ENCODE measurements at regions not wholly inside any gene's neighbourhood (a gene's known extent, or its start where the extent isn't known, plus 50 kb on each side); places are given as distances from the start of the nearest gene placed in this dataset.

GRCh38 chr7:21175714-21176113, 252.2 kb upstream of the SP4 start:
- Histone ChIP-seq H3K9me3 (no peaks in the 10 kb centered on the region), H3K27ac (no peak overlapping the region), H3K27me3 (peaks cover 3% of the 10 kb centered on the region), H3K4me1 (no peaks in the 10 kb centered on the region), H3K36me3 (no peaks in the 10 kb centered on the region), H3K4me3 (no peak overlapping the region)
- TF ChIP-seq EP300 (IDR thresholded peaks at IDR 0.05), result no peak
- TF ChIP-seq, protein P1, sequence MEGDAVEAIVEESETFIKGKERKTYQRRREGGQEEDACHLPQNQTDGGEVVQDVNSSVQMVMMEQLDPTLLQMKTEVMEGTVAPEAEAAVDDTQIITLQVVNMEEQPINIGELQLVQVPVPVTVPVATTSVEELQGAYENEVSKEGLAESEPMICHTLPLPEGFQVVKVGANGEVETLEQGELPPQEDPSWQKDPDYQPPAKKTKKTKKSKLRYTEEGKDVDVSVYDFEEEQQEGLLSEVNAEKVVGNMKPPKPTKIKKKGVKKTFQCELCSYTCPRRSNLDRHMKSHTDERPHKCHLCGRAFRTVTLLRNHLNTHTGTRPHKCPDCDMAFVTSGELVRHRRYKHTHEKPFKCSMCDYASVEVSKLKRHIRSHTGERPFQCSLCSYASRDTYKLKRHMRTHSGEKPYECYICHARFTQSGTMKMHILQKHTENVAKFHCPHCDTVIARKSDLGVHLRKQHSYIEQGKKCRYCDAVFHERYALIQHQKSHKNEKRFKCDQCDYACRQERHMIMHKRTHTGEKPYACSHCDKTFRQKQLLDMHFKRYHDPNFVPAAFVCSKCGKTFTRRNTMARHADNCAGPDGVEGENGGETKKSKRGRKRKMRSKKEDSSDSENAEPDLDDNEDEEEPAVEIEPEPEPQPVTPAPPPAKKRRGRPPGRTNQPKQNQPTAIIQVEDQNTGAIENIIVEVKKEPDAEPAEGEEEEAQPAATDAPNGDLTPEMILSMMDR (IDR thresholded peaks at IDR 0.05), result no peak
- no peak for TF ChIP-seq POLR2AphosphoS5 (IDR thresholded peaks at IDR 0.05)
- no peak for TF ChIP-seq POLR2A (IDR thresholded peaks at IDR 0.05)
- no peak for DNase-seq (ENCODE audit: low spot score in 2 of 2)
- WGBS, result 79% methylated on average over 1 of the region's 1 CpG

DNA sequence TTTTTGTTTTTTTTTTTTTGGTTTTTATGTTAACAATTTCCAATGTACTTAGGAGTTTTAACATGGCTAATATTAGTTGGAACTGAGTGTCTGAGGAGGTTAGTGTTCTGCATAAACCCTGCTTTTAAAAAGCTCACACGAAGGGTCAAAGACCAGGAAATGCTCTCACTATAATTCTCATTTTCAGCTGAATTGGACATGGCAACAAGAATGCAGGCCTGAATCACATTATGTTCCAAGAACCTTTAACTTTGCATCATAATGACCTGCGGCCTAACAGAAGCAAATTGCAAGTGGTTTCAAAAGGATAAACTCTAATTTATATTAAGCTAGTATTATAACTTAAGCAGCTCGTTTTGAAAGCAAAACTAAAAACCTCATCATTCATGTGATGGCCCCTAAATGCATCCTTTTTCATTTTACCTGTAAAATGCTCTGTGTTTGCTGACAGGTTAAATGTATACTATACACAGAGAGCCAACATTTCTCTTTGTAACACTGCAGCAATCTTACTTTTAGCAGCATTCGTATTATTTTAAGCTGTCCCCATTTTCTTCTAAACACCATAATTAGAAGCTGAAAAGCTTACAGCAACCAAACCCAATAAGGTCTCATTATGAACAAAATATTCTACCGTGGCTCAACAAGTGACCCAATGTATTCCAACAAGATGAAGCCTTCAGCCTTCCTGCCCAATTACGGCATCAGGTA, 242.8 kb upstream of the SP4 start:
- no peak overlapping the region for H3K27ac ChIP-seq
- TF ChIP-seq POLR2A (IDR thresholded peaks at IDR 0.05) (no peak), EP300 (IDR thresholded peaks at IDR 0.05) (no peak), POLR2AphosphoS5 (IDR thresholded peaks at IDR 0.05) (no peak)
- TF ChIP-seq, protein P1 (IDR thresholded peaks at IDR 0.05), result no peak
- H3K27me3 ChIP-seq, result no peaks in the 10 kb centered on the region
- 68% methylated on average over 6 of the region's 6 CpGs for WGBS
- no peak overlapping the region for H3K4me3 ChIP-seq
- no peak for DNase-seq (ENCODE audit: low spot score in 2 of 2)
- H3K36me3 ChIP-seq, result no peaks in the 10 kb centered on the region
- no peaks in the 10 kb centered on the region for H3K9me3 ChIP-seq
- no peaks in the 10 kb centered on the region for H3K4me1 ChIP-seq

GRCh38 chr7:21185653-21186265, 242.1 kb upstream of the SP4 start:
- no peaks in the 10 kb centered on the region for H3K27me3 ChIP-seq
- TF ChIP-seq POLR2A (IDR thresholded peaks at IDR 0.05), result no peak
- TF ChIP-seq EP300 (IDR thresholded peaks at IDR 0.05), result no peak
- TF ChIP-seq, protein P1 (IDR thresholded peaks at IDR 0.05), result no peak
- no peak for TF ChIP-seq POLR2AphosphoS5 (IDR thresholded peaks at IDR 0.05)
- no peaks in the 10 kb centered on the region for H3K4me1 ChIP-seq
- no peak overlapping the region for H3K27ac ChIP-seq
- 78% methylated on average over 6 of the region's 6 CpGs for WGBS
- no peak for DNase-seq (ENCODE audit: low spot score in 2 of 2)
- H3K4me3 ChIP-seq, result no peak overlapping the region
- H3K9me3 ChIP-seq, result no peaks in the 10 kb centered on the region
- H3K36me3 ChIP-seq, result no peaks in the 10 kb centered on the region

GRCh38 chr7:21191321-21192073, 236.4 kb upstream of the SP4 start:
- Histone ChIP-seq H3K9me3 (no peaks in the 10 kb centered on the region), H3K27ac (no peak overlapping the region), H3K27me3 (no peaks in the 10 kb centered on the region), H3K36me3 (no peaks in the 10 kb centered on the region), H3K4me3 (no peak overlapping the region), H3K4me1 (no peaks in the 10 kb centered on the region)
- no peak for DNase-seq (ENCODE audit: low spot score in 2 of 2)
- TF ChIP-seq POLR2AphosphoS5 (IDR thresholded peaks at IDR 0.05) (no peak), EP300 (IDR thresholded peaks at IDR 0.05) (no peak), POLR2A (IDR thresholded peaks at IDR 0.05) (no peak)
- TF ChIP-seq, protein P1 (IDR thresholded peaks at IDR 0.05), result no peak
- 37% methylated on average over 7 of the region's 7 CpGs for WGBS

DNA sequence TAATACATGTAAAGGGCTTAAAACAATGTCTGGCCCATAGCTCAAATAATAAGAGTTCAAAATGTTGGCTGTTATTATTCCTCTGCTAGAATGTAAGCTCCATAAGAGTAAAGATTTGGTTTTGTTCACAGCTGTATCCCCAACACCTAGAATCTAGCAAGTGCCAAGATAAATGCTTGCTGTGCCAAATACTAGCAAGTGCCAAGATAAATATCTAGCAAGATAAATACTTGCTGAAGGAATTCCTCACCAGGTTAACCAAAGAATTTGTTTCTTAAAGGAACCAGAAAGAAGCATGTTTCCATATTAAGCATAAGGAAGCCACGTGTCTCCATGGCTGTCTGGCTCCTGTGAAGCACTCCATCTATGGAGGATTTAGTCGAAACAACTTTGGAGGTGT, 235.2 kb upstream of the SP4 start:
- WGBS, result 31% methylated on average over 2 of the region's 2 CpGs
- TF ChIP-seq EP300 (IDR thresholded peaks at IDR 0.05), result no peak
- no peak for TF ChIP-seq POLR2AphosphoS5 (IDR thresholded peaks at IDR 0.05)
- TF ChIP-seq POLR2A (IDR thresholded peaks at IDR 0.05), result no peak
- TF ChIP-seq, protein P1 (IDR thresholded peaks at IDR 0.05), result no peak
- Histone ChIP-seq H3K27me3 (no peaks in the 10 kb centered on the region), H3K4me1 (no peaks in the 10 kb centered on the region), H3K36me3 (no peaks in the 10 kb centered on the region), H3K4me3 (no peak overlapping the region), H3K9me3 (no peaks in the 10 kb centered on the region), H3K27ac (no peak overlapping the region)
- DNase-seq (ENCODE audit: low spot score in 2 of 2), result no peak

Data from suprapubic skin (tissue), 4 donors.